Kidney tubule cell (primary cell): ENCODE measurements at regions not wholly inside any gene's neighbourhood (a gene's known extent, or its start where the extent isn't known, plus 50 kb on each side); places are given as distances from the start of the nearest gene placed in this dataset.
A peak's percentile ranks its signal among the peaks of the same experiment; 100 is the strongest.
"Not testable (repeated sequence)": the region's sequence is repeated elsewhere in the genome, so short reads cannot be mapped to it uniquely, and the experiment has no call there.

Experiments used
- DNase-seq: peaks from one replicate; pipeline ENCODE4 v3.0.0-alpha.2; 2018; ENCODE audit warnings: low spot score

DNA sequence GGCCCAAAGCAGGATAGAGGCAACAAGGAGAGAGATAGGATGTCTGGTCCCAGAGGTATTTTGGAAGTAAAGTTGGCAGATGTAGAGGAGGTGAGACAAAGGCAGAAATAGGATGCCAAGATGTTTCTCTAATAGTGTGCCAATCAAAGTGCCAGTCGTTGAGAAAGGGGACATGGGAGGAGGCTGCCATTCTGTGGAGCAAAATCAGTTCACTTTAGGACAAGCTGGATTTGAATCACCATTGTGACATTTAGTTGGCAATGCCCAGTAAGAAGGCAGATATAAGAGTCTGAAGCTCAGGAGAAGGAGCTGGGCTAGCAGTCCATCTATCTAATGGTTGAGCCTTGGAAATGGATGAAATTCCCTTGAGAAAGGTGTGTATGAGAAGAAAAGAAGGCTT lies 53.8 kb downstream of the ADRB2 start:
- no peak for DNase-seq

DNA sequence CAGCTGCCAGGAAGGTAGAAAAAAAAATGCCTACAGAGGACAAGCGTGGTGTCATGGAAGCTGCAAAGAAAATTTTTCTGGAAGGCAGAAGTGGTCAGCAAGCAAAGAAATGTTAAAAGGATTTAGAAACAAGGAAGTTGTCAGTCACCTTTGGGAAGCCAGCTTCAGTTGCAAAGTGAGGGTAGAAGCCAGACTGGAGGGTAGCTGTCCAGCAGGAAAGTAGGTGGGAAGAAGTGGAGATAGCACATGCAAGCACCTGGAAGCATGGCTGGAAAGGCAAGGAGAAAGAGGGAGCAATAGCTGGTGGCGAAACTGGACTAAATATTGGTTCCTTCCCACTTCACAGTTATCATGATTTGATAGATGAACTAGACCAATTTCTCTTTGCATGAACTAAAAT lies 54.3 kb downstream of the ADRB2 start:
- DNase-seq: no peak

DNA sequence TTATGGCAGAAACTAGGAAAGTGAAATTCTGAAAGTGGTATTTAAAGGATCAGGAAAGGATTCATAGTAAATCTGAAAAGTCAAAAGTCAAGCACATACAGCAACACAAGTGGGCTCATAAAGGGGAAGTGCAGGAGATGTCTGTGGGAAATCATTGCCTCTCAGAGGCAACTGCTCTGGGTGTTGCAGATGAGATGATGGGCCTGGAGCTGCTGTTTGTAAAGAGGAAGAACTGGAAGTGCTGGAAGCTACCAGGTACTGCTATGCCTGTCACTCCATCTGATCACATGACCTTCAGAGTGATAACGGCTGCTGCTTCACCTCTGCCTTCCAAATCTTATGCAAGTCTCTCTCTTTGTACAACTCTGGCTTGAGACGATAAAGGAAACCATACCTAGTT lies 55.9 kb downstream of the ADRB2 start:
- DNase-seq: no peak

DNA sequence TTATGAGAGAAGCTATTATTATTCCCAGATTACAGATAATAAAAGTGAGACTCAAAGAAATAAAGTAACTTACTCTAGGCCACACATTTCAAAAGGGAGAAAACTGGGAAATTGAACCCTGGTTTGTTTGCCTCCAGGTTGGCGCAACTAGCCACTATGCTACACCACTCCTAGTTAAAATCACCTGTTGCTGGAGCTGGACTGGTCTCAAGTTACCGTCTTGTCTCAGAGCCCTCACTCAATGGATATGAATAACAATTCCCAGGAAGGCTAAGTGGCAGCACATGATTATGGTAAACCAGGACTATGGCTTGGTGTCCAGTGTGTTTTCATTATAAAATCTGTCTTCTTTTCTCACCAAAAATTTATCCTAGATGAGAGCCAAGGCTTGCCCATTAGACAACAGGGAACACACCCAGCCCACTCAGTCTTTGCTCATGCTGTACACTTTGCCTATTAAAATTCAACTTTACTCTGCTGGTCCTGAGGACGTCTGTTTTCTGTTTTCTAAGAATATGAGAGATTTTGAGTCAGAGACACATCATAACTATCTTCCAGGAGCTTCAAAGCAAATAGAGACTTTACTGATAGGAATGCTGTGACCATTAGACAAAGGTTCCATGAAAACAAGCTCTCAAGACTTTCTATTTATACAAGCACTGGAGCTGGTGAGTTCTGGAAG lies 58.1 kb downstream of the ADRB2 start:
- no peak for DNase-seq

DNA sequence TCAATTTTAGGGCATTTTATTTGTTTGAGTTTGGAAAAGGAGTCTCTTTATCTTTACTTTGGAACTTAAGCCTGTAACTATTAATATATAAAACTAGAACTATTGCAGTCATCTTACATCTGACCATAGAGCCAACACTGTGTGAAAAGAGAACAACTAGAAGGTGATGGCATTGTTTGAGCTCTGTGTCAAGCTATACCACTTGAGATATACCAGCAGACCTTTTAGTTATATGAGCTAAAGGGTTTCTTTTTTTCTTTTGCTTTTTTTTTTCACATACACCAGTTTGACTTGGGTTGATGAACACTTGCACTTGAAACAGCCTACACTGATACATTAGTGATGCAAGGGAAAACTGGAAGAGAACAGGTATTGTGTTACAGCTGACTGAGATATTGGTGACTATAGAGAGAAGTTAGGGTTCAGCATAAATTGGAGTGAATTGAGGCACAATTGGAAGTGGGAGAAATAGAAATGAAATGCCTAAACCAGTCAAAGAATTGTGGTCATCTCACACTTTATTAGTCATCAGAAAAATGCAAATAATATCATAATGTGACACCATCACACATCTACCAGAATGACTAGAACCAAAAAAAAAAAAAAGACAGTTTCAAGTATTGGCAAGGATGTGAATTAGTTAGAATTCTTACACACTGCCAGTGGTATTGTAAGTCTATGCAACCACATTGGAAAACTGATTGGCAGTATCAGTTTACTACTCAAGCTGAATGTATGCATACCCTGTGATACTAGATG lies 60.9 kb downstream of the ADRB2 start:
- no peak for DNase-seq

DNA sequence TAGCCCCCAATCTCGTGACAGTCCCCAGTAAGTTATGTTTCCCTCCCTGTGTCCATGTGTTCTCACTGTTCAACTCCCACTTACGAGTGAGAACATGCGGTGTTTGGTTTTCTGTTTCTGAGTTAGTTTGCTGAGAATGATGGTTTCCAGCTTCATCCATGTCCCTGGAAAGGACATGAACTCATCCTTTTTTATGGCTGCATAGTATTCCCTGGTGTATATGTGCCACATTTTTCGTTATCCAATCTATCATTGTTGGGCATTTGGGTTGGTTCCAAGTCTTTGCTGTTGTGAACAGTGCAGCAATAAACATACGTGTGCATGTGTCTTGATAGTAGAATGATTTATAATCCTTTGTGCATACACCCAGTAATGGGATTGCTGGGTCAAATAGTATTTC lies 63.5 kb downstream of the ADRB2 start:
- DNase-seq: not testable (repeated sequence)

DNA sequence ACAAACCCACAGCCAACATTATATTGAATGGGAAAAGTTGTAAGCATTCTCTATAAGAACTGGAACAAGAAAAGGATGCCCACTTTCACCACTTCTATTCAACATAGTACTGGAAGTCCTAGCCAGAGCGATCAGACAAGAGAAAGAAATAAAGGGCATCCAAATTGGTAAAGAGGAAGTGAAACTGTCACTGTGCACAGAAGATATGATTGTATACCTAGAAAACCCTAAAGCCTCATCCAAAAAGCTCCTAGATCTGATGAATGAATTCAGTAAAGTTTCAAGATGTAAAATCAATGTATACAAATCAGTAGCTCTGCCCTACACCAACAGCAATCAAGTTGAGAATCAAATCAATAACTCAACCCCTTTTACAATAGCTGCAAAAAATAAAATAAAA lies 69.0 kb downstream of the ADRB2 start:
- DNase-seq: not testable (repeated sequence)

DNA sequence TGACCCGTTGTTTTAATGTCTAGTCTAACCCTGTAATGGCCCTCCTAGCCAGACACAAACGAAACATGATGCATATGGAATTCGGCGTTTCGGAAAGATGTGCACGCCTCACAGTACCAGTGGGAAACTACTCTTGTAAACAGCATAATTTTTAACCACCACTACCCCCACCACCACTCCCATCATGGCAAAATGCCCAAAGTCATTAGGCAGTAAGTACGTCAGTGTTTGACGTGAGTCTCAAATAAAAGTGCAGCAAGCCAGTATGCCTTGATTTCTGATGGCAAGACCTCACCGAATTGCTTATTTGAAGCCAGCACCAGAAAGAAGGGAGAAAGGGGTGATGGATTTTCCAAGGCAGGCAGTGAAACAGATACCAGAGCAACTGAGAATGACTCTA lies 71.4 kb downstream of the ADRB2 start:
- no peak for DNase-seq

DNA sequence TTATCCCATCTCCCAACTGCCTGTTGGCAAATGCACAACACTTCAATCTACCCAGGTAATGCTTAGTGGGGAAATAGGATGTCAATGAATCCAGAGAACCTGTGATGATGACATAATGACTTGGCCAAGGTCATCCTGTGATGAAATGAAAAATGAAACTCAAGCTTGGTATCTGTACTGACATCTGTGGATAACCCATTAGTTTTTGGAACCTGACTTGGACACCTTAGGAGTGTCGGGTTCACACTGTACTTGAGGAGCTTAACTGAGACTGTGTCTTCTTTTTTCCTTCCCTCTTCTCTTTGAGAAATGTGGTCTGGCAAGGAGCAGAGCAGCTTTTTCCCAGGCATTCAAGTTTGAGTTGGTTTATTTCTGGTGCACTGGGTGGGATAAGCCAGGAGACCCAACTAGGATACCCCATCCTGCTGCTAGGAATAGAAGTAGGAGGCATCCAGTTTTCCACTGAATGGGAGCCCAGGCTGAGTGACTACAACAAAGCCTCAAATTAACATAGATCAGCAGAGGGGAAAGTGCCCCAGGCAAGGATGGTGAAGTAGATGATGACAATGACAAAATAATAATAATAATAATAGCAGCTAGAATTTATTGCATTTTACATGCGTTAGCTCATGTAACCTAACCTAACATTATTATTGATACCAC lies 72.1 kb downstream of the ADRB2 start:
- no peak for DNase-seq

DNA sequence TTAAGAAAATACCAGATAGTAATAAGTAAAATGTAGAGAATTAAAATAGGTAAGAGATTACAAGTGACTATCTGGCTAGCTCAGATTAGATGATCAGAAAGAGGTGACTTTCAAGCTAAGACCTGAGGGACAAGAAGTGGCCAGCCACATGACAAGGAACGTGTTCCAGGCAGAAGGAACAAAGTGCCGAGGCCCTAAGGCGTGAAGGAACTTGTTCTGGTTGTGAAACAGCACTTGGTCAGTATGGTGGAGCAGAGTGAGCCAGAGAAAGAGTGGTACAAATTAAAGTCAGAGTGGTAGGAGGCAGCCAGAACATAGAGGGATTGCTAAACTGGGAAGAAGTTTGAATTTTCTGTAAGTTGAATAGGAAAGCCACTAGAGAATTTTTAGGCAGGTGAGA lies 73.6 kb downstream of the ADRB2 start:
- DNase-seq: no peak

DNA sequence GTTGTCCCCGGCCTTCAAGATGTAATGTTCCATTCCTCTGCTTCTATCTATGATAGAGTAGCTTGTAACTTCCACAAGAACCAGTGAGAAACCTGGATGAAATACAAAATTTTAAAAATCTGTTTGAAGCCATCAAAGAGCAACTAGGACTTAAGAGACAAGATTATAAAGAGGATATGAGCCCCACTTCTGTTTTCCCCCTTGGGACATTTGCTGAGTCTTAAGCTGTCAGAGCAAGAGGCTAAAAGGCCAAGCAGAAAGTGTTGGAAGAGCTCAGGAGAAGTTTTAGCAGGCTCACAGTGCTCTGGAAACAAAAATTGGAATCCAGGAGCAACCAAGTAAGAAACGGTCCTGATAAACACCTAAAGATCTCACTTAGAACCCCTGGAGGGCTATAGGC lies 76.1 kb downstream of the ADRB2 start:
- no peak for DNase-seq

DNA sequence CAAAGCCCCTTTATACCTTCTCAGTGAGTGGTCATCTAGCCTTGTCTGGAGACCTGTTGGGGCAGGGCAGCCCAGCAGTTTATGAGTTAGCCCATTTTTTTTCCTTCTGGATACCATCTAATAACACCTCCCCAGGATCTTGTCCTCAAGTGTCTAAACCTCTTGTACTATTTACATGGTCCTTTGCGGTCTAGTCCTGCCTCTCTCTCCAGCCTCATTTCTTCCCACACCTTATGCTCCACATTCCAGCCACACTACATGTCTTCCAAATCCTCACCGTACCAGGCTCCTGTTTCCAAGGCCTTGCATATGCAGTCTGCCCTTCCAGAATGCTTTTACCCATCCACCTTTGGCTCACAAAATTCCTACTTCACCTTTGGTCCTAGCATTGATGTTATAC lies 77.2 kb downstream of the ADRB2 start:
- no peak for DNase-seq

DNA sequence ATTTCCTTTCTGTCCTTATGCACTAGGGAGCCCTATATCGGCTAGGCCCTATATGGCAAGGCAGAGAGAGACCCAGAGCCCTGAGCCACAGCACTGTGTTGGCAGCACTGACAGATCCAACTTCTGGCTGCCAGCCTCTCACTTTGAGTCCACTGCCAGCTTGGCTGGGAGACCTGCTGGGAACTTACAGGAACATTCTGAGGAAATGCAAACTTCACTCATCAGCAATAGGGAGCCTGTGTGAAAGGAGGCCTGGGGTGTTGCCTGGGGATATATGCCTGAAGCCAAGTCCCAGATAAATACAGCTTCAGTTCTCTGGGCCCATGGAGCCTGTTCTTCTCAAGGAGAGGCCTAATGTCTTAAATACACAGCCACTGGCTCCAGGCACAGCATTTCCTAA lies 78.0 kb downstream of the ADRB2 start:
- no peak for DNase-seq

DNA sequence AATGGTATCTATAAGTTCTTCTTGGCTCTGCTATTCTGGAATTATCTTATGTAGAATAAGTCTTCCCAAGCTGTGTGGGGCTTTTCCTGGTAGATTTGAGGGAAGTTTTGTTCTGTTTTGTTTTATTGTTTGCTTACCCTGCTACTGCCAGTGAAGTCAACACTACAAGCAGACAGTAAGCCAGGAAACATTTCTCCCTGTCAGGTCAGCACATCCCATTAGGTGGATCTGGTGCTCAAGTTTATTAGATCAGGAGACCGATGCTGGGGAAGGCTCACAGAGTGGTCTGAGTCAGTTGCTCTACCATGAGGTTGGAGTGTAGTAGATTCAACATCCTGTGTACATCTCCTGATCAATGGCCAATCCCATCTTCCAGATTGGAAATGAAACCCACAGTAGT lies 79.1 kb downstream of the ADRB2 start:
- DNase-seq: no peak

DNA sequence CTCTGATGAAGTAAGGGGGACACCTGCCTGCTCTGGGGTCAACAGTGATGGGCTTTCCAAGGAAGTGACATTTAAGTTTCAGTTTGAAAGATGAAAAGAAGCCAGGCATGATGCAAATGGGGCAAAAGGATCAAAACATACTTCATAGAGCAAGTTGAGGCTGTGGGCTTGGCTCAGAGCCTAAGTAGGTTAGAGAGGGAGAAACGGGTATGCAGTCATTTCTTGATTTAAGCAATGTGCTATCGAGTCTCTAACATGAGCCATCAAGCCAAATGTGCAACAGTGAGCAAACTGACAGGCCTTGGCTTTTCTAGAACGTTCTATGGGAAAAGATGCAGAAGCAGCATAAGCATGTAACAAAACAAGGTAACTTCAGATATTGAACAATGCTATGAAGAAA lies 80.6 kb downstream of the ADRB2 start:
- DNase-seq: no peak

DNA sequence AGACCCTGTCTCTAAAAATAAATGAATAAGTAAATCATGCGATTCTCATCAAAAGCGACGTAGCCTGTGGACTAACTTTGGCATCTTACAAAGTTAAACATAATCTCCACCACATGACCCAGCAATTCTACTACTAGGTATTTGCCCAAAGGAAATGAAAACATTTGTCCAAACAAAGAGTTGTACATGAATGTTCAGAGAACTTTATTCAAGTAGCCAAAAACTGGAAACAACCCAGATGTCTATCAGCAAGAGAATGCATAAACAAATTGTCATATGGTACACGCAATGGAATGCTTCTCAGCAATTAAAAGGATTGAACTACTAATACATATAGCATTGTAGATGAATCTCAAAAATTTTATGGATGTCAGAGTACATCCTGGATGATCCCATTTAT lies 82.6 kb downstream of the ADRB2 start:
- DNase-seq: peak; percentile 39

DNA sequence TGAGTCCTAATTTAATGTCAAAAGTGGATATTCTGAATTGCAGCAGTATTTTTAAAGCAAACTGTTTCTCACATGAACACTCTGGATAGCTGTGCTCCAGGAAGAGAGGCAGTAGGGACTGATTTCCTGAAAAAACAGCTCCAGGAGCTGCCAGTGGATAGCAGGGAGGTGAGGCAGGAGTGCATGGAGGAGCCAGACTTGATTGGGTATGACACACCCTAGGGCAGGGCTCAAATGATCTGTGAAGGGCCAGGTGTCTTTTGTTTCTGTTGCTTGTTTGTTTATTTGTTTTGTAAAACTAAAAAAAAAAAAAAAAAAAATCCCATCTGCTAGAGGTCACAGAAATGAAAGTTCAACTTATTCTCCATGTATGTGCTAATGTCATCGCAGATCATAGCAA lies 83.4 kb downstream of the ADRB2 start:
- DNase-seq: peak; percentile 77

DNA sequence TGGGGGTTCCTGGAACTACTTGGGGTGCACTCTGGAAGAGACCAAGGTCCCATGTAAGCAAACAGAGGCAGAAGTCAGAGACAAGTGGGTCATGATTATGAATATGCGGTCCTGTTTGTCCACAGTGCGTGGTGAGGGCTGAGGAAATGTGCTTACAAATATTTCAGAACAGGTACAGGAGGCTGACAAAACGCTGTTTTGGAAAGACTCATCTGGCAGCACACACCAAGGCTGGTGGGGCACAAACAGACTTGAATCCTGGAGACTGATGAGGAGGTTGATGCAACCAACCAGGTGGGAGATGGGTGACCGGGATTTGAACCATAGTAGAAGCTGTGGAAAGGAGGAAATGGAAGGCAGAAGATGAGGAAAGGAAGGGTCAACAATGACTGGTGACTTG lies 83.8 kb downstream of the ADRB2 start:
- DNase-seq: no peak

DNA sequence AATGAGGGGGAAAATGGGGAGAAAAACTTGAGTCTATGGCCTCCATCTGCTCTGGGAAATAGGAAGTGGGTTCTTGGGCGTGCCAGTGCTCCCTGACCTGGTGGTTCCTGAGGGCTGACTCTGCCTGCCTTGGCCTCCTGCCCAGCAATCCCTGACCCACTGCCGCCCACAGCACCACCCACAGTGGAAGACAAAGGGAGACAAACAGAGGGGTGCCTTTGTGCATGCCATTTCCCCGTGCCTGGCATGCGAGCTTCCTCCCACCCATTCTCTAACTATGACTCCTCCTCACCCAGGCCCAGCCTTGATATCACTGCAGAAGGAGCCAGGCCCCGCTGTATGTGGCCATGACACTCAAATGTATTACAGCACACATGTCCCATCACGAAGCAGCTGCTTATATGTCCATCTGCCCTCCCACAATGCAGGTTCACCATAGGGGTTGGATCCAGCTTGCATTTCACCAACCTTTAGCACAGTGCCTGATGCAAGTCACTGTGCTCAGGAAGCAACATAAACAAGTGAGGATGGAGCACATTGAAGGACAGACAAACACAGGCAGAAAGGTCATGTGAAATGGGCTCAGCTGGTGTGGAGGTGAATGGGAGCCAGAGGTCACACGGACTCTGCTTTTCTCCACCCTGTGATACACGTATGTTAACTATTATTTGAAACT lies 84.4 kb downstream of the ADRB2 start:
- peak; percentile 98 for DNase-seq

DNA sequence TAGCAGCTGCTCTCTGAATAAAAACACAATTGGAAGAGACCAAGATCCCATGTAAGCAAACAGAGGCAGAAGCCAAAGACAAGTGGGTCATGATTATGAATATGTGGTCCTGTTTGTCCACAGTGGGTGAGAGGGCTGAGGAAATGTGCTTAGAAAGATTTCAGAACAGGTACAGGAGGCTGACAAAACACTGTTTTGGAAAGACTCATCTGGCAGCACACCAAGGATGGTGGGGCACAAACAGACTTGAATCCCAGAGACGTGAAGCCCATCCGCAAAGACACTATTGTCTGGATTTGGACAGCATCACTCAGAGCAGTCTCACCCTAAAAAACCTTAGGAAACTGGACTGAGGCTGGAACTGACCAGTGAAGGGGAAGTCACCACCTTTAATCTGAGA lies 85.0 kb downstream of the ADRB2 start:
- peak; percentile 15 for DNase-seq

DNA sequence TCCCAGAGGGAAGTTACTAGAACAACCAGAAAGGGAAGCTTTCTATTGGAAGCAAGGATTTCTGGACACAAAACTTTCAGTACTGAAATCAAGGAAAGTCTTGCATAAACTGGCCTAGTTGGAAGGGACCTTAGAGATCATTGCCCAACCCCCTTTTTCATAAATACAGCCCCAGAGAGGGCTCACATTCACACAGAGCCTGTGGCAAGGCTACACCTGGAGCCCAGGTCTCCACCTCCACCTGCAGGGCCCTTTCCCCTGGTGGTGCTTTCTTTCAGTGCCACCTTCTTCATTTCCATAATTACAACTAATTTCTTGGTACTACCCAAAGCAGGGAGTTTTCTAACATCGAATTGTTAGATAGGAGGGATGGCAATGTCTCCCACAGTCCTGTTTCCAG lies 85.7 kb downstream of the ADRB2 start:
- peak; percentile 39 for DNase-seq

DNA sequence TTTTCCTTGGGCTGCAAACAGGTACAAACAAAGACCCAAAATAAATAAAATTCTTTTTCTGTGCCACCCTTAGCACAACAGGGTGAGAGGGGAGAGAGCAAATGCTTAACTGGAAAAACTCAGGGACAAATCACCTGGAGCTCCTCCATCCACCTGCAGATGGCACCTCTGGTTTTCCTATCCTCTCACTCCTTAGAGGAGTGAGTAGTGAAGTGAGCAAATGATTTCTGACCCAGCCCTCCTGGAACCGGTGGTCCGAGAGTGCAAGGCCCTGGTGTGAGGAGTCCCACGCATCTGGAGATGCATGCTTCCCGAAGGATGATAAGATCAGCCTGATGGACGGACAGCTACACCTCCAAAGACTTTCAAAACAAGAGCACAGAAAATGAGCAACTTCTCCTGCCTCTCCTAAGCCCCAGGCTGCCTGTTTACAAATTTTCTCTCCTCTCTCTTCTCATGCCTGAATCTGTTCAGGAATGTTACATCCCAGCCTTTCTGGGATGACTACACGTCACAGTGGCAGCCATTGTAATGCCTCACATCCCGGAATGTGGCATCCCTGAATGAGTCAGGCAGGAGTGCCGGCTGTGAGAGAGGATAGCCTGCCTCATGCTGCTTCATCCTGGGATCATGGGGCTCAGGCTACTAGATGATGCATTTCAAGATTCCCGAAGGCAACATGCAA lies 86.4 kb downstream of the ADRB2 start:
- DNase-seq: peak; percentile 99
